HEK293T (cell line): ENCODE measurements at regions not wholly inside any gene's neighbourhood (a gene's known extent, or its start where the extent isn't known, plus 50 kb on each side); places are given as distances from the start of the nearest gene placed in this dataset.

Source experiments
- CTCF ChIA-PET: fragments of 350-600 bp; formaldehyde crosslinking; extraction: SDS; loops from one replicate; lab custom pipeline; 2021; ENCODE audit warnings: antibody characterized with exemption, inconsistent platforms; lab: Yijun Ruan, JAX
- POLR2A ChIA-PET: fragments of 350-600 bp; formaldehyde crosslinking; extraction: SDS; loops from one replicate; lab custom pipeline; 2020; ENCODE audit warnings: antibody characterized with exemption, inconsistent platforms; lab: Yijun Ruan, JAX
- DNase-seq: peaks from one replicate; pipeline ENCODE4 v3.0.0; 2012; ENCODE audit warnings: mixed read lengths; ENCODE audit errors: extremely low spot score
- ARNT ChIP-seq: fragments of 450-650 bp; IDR thresholded peaks from 2 replicates; pipeline ENCODE4 v1.6.1; 2017; ENCODE audit warnings: mild to moderate bottlenecking
- BHLHE40 ChIP-seq: fragments of 450-650 bp; IDR thresholded peaks from 2 replicates; pipeline ENCODE4 v1.6.1; 2016; ENCODE audit warnings: mild to moderate bottlenecking, moderate library complexity, borderline replicate concordance
- CTBP1 ChIP-seq: fragments of 450-650 bp; IDR thresholded peaks from 2 replicates; pipeline ENCODE4 v1.6.1; 2016; ENCODE audit warnings: borderline replicate concordance
- ELF4 ChIP-seq: fragments of 450-650 bp; IDR thresholded peaks from 2 replicates; pipeline ENCODE4 v1.6.1; 2017; ENCODE audit warnings: antibody characterized with exemption
- FOXA1 ChIP-seq: fragments of 450-650 bp; IDR thresholded peaks from 2 replicates; pipeline ENCODE4 v1.6.1; 2016; ENCODE audit warnings: mild to moderate bottlenecking
- FOXK2 ChIP-seq: fragments of 450-650 bp; IDR thresholded peaks from 2 replicates; pipeline ENCODE4 v1.6.1; 2016; ENCODE audit warnings: mild to moderate bottlenecking
- FOXM1 ChIP-seq: fragments of 450-650 bp; IDR thresholded peaks from 2 replicates; pipeline ENCODE4 v1.6.1; 2017; ENCODE audit warnings: mild to moderate bottlenecking, borderline replicate concordance
- HDGF ChIP-seq: fragments of 450-650 bp; IDR thresholded peaks from 2 replicates; pipeline ENCODE4 v1.6.1; 2017; ENCODE audit warnings: antibody characterized with exemption, borderline replicate concordance
- L3MBTL2 ChIP-seq: fragments of 450-650 bp; conservative IDR thresholded peaks from 2 replicates; pipeline ENCODE4 v1.6.1; 2016; ENCODE audit warnings: mild to moderate bottlenecking
- LEF1 ChIP-seq: fragments of 450-650 bp; IDR thresholded peaks from 2 replicates; pipeline ENCODE4 v1.6.1; 2017; ENCODE audit warnings: mild to moderate bottlenecking, borderline replicate concordance
- NFRKB ChIP-seq: fragments of 450-650 bp; IDR thresholded peaks from 2 replicates; pipeline ENCODE4 v1.6.1; 2016; ENCODE audit warnings: mild to moderate bottlenecking, moderate library complexity
- SP1 ChIP-seq: fragments of 450-650 bp; IDR thresholded peaks from 2 replicates; pipeline ENCODE4 v1.6.1; 2017
- SUZ12 ChIP-seq: fragments of 450-650 bp; IDR thresholded peaks from 2 replicates; pipeline ENCODE4 v1.6.1; 2016; ENCODE audit warnings: mild to moderate bottlenecking
- TARDBP ChIP-seq: fragments of 450-650 bp; IDR thresholded peaks from 2 replicates; pipeline ENCODE4 v1.6.1; 2016
- ZNF384 ChIP-seq: fragments of 450-650 bp; IDR thresholded peaks from 2 replicates; pipeline ENCODE4 v1.6.1; 2016
- TF ChIP-seq, protein P1 (sequence below): fragments of 450-650 bp; IDR thresholded peaks from 2 replicates; pipeline ENCODE4 v1.6.1; 2016

GRCh38 chr4:147206807-147207206 is 261.1 kb upstream of the TTC29 start:
- ChIA-PET CTCF (interaction anchor here (1.1 kb wide), 1 partner anchor 49 kb away, joined by 3 read pairs; no protein-coding TSS in a partner anchor), POLR2A (no interaction called here)
- DNase-seq, result no peak
- TF ChIP-seq HDGF, result no peak
- no peak for TF ChIP-seq SUZ12
- TF ChIP-seq TARDBP, result no peak
- TF ChIP-seq FOXK2, result no peak
- no peak for TF ChIP-seq ARNT

DNA sequence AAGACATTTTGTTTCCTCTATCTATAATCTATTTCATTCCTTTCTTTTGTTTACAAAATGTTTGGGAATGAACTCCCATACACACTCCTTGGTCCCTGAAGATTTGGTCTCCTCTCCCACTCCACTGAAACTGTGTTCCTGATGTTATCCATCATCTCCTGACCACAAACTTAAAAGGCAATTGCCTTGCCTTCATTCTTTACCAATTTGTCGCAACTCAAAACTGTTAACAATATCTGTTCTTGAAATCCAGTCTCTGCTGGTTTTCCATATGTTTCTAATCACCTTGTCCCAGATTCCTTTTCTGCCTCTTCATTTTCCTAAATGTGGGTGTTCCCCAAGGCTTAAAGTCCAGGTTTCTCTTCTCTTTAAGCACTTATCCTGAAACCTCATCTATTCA is 262.2 kb upstream of the TTC29 start:
- POLR2A ChIA-PET, result no interaction called here
- TF ChIP-seq L3MBTL2 (no peak), FOXM1 (no peak), NFRKB (no peak), FOXA1 (no peak), ELF4 (no peak), BHLHE40 (no peak), HDGF (no peak), SP1 (no peak), CTBP1 (no peak), SUZ12 (no peak), TARDBP (no peak), LEF1 (no peak), ARNT (no peak), ZNF384 (no peak)
- TF ChIP-seq, protein P1, sequence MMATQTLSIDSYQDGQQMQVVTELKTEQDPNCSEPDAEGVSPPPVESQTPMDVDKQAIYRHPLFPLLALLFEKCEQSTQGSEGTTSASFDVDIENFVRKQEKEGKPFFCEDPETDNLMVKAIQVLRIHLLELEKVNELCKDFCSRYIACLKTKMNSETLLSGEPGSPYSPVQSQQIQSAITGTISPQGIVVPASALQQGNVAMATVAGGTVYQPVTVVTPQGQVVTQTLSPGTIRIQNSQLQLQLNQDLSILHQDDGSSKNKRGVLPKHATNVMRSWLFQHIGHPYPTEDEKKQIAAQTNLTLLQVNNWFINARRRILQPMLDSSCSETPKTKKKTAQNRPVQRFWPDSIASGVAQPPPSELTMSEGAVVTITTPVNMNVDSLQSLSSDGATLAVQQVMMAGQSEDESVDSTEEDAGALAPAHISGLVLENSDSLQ, result no peak
- no peak for DNase-seq
- CTCF ChIA-PET, result no interaction called here

- TF ChIP-seq ZNF384 (no peak), FOXA1 (no peak), SUZ12 (no peak), CTBP1 (no peak), ARNT (no peak), HDGF (no peak), NFRKB (no peak), L3MBTL2 (no peak), LEF1 (no peak), ELF4 (no peak), BHLHE40 (no peak), TARDBP (no peak), FOXM1 (no peak), SP1 (no peak), FOXK2 (no peak)
- TF ChIP-seq, protein P1, result no peak
- no peak for DNase-seq
- ChIA-PET POLR2A (no interaction called here), CTCF (no interaction called here)
Observed at GRCh38 chr4:147217655-147218054, 263.2 kb upstream of the EDNRA start.

DNA sequence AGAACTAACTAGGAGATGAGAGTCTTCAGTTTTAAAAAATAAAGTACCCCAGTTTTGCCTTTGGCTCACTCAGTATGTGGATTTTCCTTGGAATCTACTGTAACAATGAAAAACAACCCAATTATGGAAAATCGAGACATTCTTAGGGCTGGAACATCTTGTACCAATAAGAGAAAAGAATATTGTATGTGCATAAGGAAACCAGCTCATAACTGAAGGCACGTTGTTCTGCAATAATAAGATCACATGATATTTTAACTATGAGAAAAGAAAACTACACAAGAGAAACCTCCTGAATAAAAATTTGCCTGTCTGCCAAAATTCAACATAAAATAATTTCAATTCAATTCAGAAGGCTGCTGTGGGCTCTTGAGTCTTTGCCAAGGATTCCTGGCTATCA is 261.8 kb upstream of the EDNRA start:
- CTCF ChIA-PET, result interaction anchor here (0.7 kb wide), 1 partner anchor 20 kb away, joined by 3 read pairs; no protein-coding TSS in a partner anchor
- TF ChIP-seq CTBP1, result no peak
- no peak for TF ChIP-seq FOXA1
- no peak for TF ChIP-seq SP1
- TF ChIP-seq BHLHE40, result no peak
- no peak for TF ChIP-seq ZNF384
- TF ChIP-seq HDGF, result no peak
- TF ChIP-seq TARDBP, result no peak
- TF ChIP-seq FOXK2, result no peak
- TF ChIP-seq NFRKB, result no peak
- no peak for TF ChIP-seq L3MBTL2
- no peak for TF ChIP-seq SUZ12
- TF ChIP-seq ARNT, result no peak
- TF ChIP-seq ELF4, result no peak
- TF ChIP-seq, protein P1, result no peak
- no peak for TF ChIP-seq LEF1
- no peak for TF ChIP-seq FOXM1
- DNase-seq, result no peak
- POLR2A ChIA-PET, result no interaction called here

DNA sequence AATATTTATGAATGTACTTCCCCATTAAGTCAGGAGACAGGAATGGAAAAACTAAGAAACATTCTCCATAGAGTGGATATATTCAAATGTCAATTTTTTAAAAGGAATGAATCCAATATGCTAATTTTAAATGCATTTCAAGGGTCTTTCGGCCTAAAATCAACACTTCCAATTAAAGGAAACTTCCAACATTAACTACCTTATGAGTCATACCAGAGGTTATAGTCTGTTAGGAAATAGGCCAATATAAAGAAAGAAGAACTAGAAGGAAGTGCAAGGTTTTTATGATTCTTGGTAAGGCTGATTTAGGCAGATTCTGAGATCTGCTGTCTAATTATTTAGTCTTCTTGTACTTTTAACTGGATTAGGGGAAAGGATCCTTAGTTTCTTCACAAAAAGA is 260.1 kb upstream of the EDNRA start:
- CTCF ChIA-PET, result no interaction called here
- TF ChIP-seq, protein P1, result no peak
- TF ChIP-seq TARDBP, result no peak
- no peak for TF ChIP-seq NFRKB
- TF ChIP-seq FOXM1, result no peak
- TF ChIP-seq LEF1, result no peak
- no peak for TF ChIP-seq SP1
- no peak for TF ChIP-seq ARNT
- TF ChIP-seq FOXK2, result no peak
- no peak for TF ChIP-seq SUZ12
- TF ChIP-seq BHLHE40, result no peak
- no peak for TF ChIP-seq CTBP1
- TF ChIP-seq ELF4, result no peak
- TF ChIP-seq L3MBTL2, result no peak
- no peak for TF ChIP-seq FOXA1
- TF ChIP-seq HDGF, result no peak
- TF ChIP-seq ZNF384, result no peak
- DNase-seq, result no peak
- POLR2A ChIA-PET, result no interaction called here
